Stimulated activated effector memory CD8-positive, alpha-beta T cell treated with anti-CD3 and anti-CD28 coated beads, Interleukin-12 subunit alpha, Interleukin-12 subunit beta, amount 100 ng/mL, for 72 hours (primary cell): ENCODE measurements at regions not wholly inside any gene's neighbourhood (a gene's known extent, or its start where the extent isn't known, plus 50 kb on each side); places are given as distances from the start of the nearest gene placed in this dataset.
"Not testable (repeated sequence)": the region's sequence is repeated elsewhere in the genome, so short reads cannot be mapped to it uniquely, and the experiment has no call there.

Experiments
- ATAC-seq: fragments of 150-1000 bp; cut with Tn5 transposase; 2 replicates; pipeline ENCODE4 v1.10.0; 2021
- DNase-seq, 2 donors: peaks; one replicate each; pipeline ENCODE4 v3.0.0; 2021 to 2022; ENCODE audit warnings: low spot score in 2 of 2
- H3K27ac Mint-ChIP-seq: one replicate; pipeline ENCODE4 v1.8.0; 2022; ENCODE audit warnings: mild to moderate bottlenecking, mixed read lengths
- H3K36me3 Mint-ChIP-seq: one replicate; pipeline ENCODE4 v1.8.0; 2022; ENCODE audit warnings: mild to moderate bottlenecking, mixed read lengths
- H3K4me1 Mint-ChIP-seq: one replicate; pipeline ENCODE4 v1.8.0; 2022; ENCODE audit warnings: mixed read lengths
- H3K4me3 Mint-ChIP-seq: one replicate; pipeline ENCODE4 v1.8.0; 2022; ENCODE audit warnings: mild to moderate bottlenecking, mixed read lengths
- H3K9me3 Mint-ChIP-seq: one replicate; pipeline ENCODE4 v1.8.0; 2022; ENCODE audit warnings: mixed read lengths

GRCh38 chr6:11412011-11412424 lies 125.5 kb upstream of the TMEM170B start:
- Mint-ChIP-seq H3K4me3 (peak overlapping the region; percentile 51), H3K27ac (peak overlapping the region; percentile 91), H3K4me1 (peaks cover 49% of the 10 kb centered on the region)

GRCh38 chr6:11411593-11411992 lies 126.0 kb upstream of the TMEM170B start:
- DNase-seq (no peak), ATAC-seq (no peak)
- Mint-ChIP-seq H3K9me3 (no peaks in the 10 kb centered on the region), H3K27ac (peak overlapping the region; percentile 91), H3K4me3 (peak overlapping the region; percentile 51), H3K4me1 (peaks cover 49% of the 10 kb centered on the region), H3K36me3 (no peaks in the 10 kb centered on the region)

More at GRCh38 chr6:11412011-11412424, 125.5 kb upstream of the TMEM170B start:
- ATAC-seq (no peak), DNase-seq (no peak)
- H3K9me3 Mint-ChIP-seq, result no peaks in the 10 kb centered on the region
- H3K36me3 Mint-ChIP-seq, result no peaks in the 10 kb centered on the region

- Mint-ChIP-seq H3K4me3 (peak overlapping the region; percentile 9), H3K4me1 (peaks cover 49% of the 10 kb centered on the region), H3K27ac (no peak overlapping the region)
Measured at GRCh38 chr6:11410539-11411307, 126.8 kb upstream of the TMEM170B start.

GRCh38 chr6:11409371-11409770 lies 128.2 kb upstream of the TMEM170B start:
- H3K4me1 Mint-ChIP-seq, result peaks cover 49% of the 10 kb centered on the region
- no peaks in the 10 kb centered on the region for H3K9me3 Mint-ChIP-seq
- no peaks in the 10 kb centered on the region for H3K36me3 Mint-ChIP-seq
- H3K4me3 Mint-ChIP-seq, result no peak overlapping the region
- DNase-seq (no peak), ATAC-seq (no peak)
- no peak overlapping the region for H3K27ac Mint-ChIP-seq

More at GRCh38 chr6:11410539-11411307, 126.8 kb upstream of the TMEM170B start:
- no peaks in the 10 kb centered on the region for H3K36me3 Mint-ChIP-seq
- H3K9me3 Mint-ChIP-seq, result no peaks in the 10 kb centered on the region
- peak; percentile 86 for ATAC-seq
- DNase-seq, result peak; percentile 15 to 62

- Mint-ChIP-seq H3K27ac (no peak overlapping the region), H3K4me1 (peaks cover 39% of the 10 kb centered on the region), H3K4me3 (no peak overlapping the region), H3K9me3 (no peaks in the 10 kb centered on the region), H3K36me3 (no peaks in the 10 kb centered on the region)
- no peak for DNase-seq
- ATAC-seq, result no peak
Measured at GRCh38 chr6:11407414-11407813, 130.1 kb upstream of the TMEM170B start.

- H3K4me1 Mint-ChIP-seq, result peaks cover 22% of the 10 kb centered on the region
Measured at GRCh38 chr6:11404838-11405237, 132.7 kb upstream of the TMEM170B start.

GRCh38 chr6:11404081-11404480 lies 133.5 kb upstream of the TMEM170B start:
- ATAC-seq, result no peak
- Mint-ChIP-seq H3K4me1 (peaks cover 15% of the 10 kb centered on the region), H3K4me3 (no peak overlapping the region), H3K27ac (no peak overlapping the region), H3K36me3 (no peaks in the 10 kb centered on the region), H3K9me3 (no peaks in the 10 kb centered on the region)
- DNase-seq, result no peak

More at GRCh38 chr6:11404838-11405237, 132.7 kb upstream of the TMEM170B start:
- Mint-ChIP-seq H3K4me3 (no peak overlapping the region), H3K36me3 (no peaks in the 10 kb centered on the region), H3K27ac (no peak overlapping the region), H3K9me3 (no peaks in the 10 kb centered on the region)
- no peak for DNase-seq
- no peak for ATAC-seq

GRCh38 chr6:11403035-11403601 lies 134.4 kb upstream of the TMEM170B start:
- Mint-ChIP-seq H3K36me3 (no peaks in the 10 kb centered on the region), H3K9me3 (no peaks in the 10 kb centered on the region), H3K27ac (no peak overlapping the region), H3K4me1 (peaks cover 13% of the 10 kb centered on the region), H3K4me3 (no peak overlapping the region)
- no peak for ATAC-seq
- DNase-seq, result no peak

GRCh38 chr6:11402581-11402980 lies 135.0 kb upstream of the TMEM170B start:
- not testable (repeated sequence) for H3K36me3 Mint-ChIP-seq, ATAC-seq, H3K4me3 Mint-ChIP-seq, H3K27ac Mint-ChIP-seq, H3K9me3 Mint-ChIP-seq, DNase-seq
- H3K4me1 Mint-ChIP-seq, result peaks cover 13% of the 10 kb centered on the region

GRCh38 chr6:11401954-11402353 lies 135.6 kb upstream of the TMEM170B start:
- H3K27ac Mint-ChIP-seq, ATAC-seq, H3K36me3 Mint-ChIP-seq, DNase-seq, H3K9me3 Mint-ChIP-seq, H3K4me3 Mint-ChIP-seq: not testable (repeated sequence)
- H3K4me1 Mint-ChIP-seq, result peaks cover 13% of the 10 kb centered on the region

GRCh38 chr6:11398451-11399326 lies 138.9 kb upstream of the TMEM170B start:
- H3K36me3 Mint-ChIP-seq, result no peaks in the 10 kb centered on the region
- ATAC-seq (no peak), DNase-seq (no peak)

GRCh38 chr6:11397622-11398450 lies 139.7 kb upstream of the TMEM170B start:
- H3K27ac Mint-ChIP-seq, result no peak overlapping the region
- ATAC-seq (no peak), DNase-seq (no peak)
- no peaks in the 10 kb centered on the region for H3K36me3 Mint-ChIP-seq
- no peak overlapping the region for H3K4me3 Mint-ChIP-seq
- no peaks in the 10 kb centered on the region for H3K4me1 Mint-ChIP-seq
- peaks cover 3% of the 10 kb centered on the region for H3K9me3 Mint-ChIP-seq

More at GRCh38 chr6:11398451-11399326, 138.9 kb upstream of the TMEM170B start:
- H3K27ac Mint-ChIP-seq, result no peak overlapping the region
- H3K4me3 Mint-ChIP-seq, result no peak overlapping the region
- H3K4me1 Mint-ChIP-seq, result peaks cover 4% of the 10 kb centered on the region
- H3K9me3 Mint-ChIP-seq, result peaks cover 3% of the 10 kb centered on the region

GRCh38 chr6:11396860-11397259 lies 140.7 kb upstream of the TMEM170B start:
- Mint-ChIP-seq H3K9me3 (peaks cover 5% of the 10 kb centered on the region), H3K36me3 (no peaks in the 10 kb centered on the region), H3K4me1 (no peaks in the 10 kb centered on the region), H3K4me3 (no peak overlapping the region), H3K27ac (no peak overlapping the region)
- ATAC-seq (peak; percentile 48), DNase-seq (no peak)

- no peaks in the 10 kb centered on the region for H3K4me1 Mint-ChIP-seq
- H3K4me3 Mint-ChIP-seq, result no peak overlapping the region
- H3K9me3 Mint-ChIP-seq, result peaks cover 5% of the 10 kb centered on the region
- DNase-seq, result no peak
- H3K36me3 Mint-ChIP-seq, result no peaks in the 10 kb centered on the region
- H3K27ac Mint-ChIP-seq, result no peak overlapping the region
- no peak for ATAC-seq
Measured at GRCh38 chr6:11393713-11394627, 143.6 kb upstream of the TMEM170B start.
